ENCODE measurements at regions not wholly inside any gene's neighbourhood (a gene's known extent, or its start where the extent isn't known, plus 50 kb on each side); places are given as distances from the start of the nearest gene placed in this dataset.

GRCh38 chr5:179431221-179431824, 86.1 kb upstream of the ADAMTS2 start:
- ChIA-PET POLR2A (no interaction called here), CTCF (no interaction called here)
- H3K4me1 Mint-ChIP-seq = no peaks in the 10 kb centered on the region
- H3K4me3 Mint-ChIP-seq = no peak overlapping the region
- no peaks in the 10 kb centered on the region for H3K36me3 Mint-ChIP-seq (ENCODE audit: low read depth)
- no peaks in the 10 kb centered on the region for H3K27me3 Mint-ChIP-seq
- peaks cover 3% of the 10 kb centered on the region for H3K9me3 Mint-ChIP-seq
- no peak for DNase-seq
- H3K27ac Mint-ChIP-seq = no peak overlapping the region

GRCh38 chr5:179430193-179431175, 85.2 kb upstream of the ADAMTS2 start:
- POLR2A ChIA-PET = no interaction called here
- Mint-ChIP-seq H3K4me3 (no peak overlapping the region), H3K27me3 (no peaks in the 10 kb centered on the region), H3K4me1 (no peaks in the 10 kb centered on the region), H3K9me3 (peaks cover 3% of the 10 kb centered on the region), H3K36me3 (ENCODE audit: low read depth) (no peaks in the 10 kb centered on the region), H3K27ac (no peak overlapping the region)
- DNase-seq = no peak
- CTCF ChIA-PET = no interaction called here

GRCh38 chr5:179427676-179428056, 82.4 kb upstream of the ADAMTS2 start:
- H3K27me3 Mint-ChIP-seq = no peaks in the 10 kb centered on the region
- no peak for DNase-seq
- no peaks in the 10 kb centered on the region for H3K9me3 Mint-ChIP-seq
- H3K4me1 Mint-ChIP-seq = no peaks in the 10 kb centered on the region
- CTCF ChIA-PET = no interaction called here
- H3K4me3 Mint-ChIP-seq = no peak overlapping the region
- H3K27ac Mint-ChIP-seq = no peak overlapping the region
- H3K36me3 Mint-ChIP-seq (ENCODE audit: low read depth) = no peaks in the 10 kb centered on the region
- POLR2A ChIA-PET = no interaction called here

GRCh38 chr5:179427032-179427675, 81.9 kb upstream of the ADAMTS2 start:
- H3K9me3 Mint-ChIP-seq = no peaks in the 10 kb centered on the region
- ChIA-PET POLR2A (no interaction called here), CTCF (no interaction called here)
- no peak overlapping the region for H3K27ac Mint-ChIP-seq
- H3K27me3 Mint-ChIP-seq = no peaks in the 10 kb centered on the region
- H3K36me3 Mint-ChIP-seq (ENCODE audit: low read depth) = no peaks in the 10 kb centered on the region
- no peak overlapping the region for H3K4me3 Mint-ChIP-seq
- DNase-seq = no peak
- no peaks in the 10 kb centered on the region for H3K4me1 Mint-ChIP-seq

GRCh38 chr5:179422908-179423481, 77.7 kb upstream of the ADAMTS2 start:
- POLR2A ChIA-PET = no interaction called here
- Mint-ChIP-seq H3K4me1 (no peaks in the 10 kb centered on the region), H3K27ac (no peak overlapping the region), H3K36me3 (ENCODE audit: low read depth) (no peaks in the 10 kb centered on the region), H3K27me3 (no peaks in the 10 kb centered on the region), H3K9me3 (no peaks in the 10 kb centered on the region), H3K4me3 (no peak overlapping the region)
- no peak for DNase-seq
- CTCF ChIA-PET = no interaction called here

GRCh38 chr5:179422213-179422855, 77.1 kb upstream of the ADAMTS2 start:
- H3K4me3 Mint-ChIP-seq = no peak overlapping the region
- ChIA-PET POLR2A (no interaction called here), CTCF (no interaction called here)
- no peaks in the 10 kb centered on the region for H3K9me3 Mint-ChIP-seq
- H3K27ac Mint-ChIP-seq = no peak overlapping the region
- DNase-seq = no peak
- H3K27me3 Mint-ChIP-seq = no peaks in the 10 kb centered on the region
- no peaks in the 10 kb centered on the region for H3K4me1 Mint-ChIP-seq
- no peaks in the 10 kb centered on the region for H3K36me3 Mint-ChIP-seq (ENCODE audit: low read depth)

GRCh38 chr5:179421144-179421901, 76.1 kb upstream of the ADAMTS2 start:
- no peak for DNase-seq
- no peaks in the 10 kb centered on the region for H3K27me3 Mint-ChIP-seq
- H3K4me3 Mint-ChIP-seq = no peak overlapping the region
- no peak overlapping the region for H3K27ac Mint-ChIP-seq
- H3K9me3 Mint-ChIP-seq = no peaks in the 10 kb centered on the region
- no peaks in the 10 kb centered on the region for H3K4me1 Mint-ChIP-seq
- ChIA-PET POLR2A (no interaction called here), CTCF (no interaction called here)
- H3K36me3 Mint-ChIP-seq (ENCODE audit: low read depth) = no peaks in the 10 kb centered on the region

GRCh38 chr5:179420476-179420875, 75.2 kb upstream of the ADAMTS2 start:
- DNase-seq = no peak
- ChIA-PET CTCF (no interaction called here), POLR2A (no interaction called here)
- Mint-ChIP-seq H3K36me3 (ENCODE audit: low read depth) (no peaks in the 10 kb centered on the region), H3K4me3 (no peak overlapping the region), H3K9me3 (no peaks in the 10 kb centered on the region), H3K27me3 (no peaks in the 10 kb centered on the region), H3K27ac (no peak overlapping the region), H3K4me1 (no peaks in the 10 kb centered on the region)

- CTCF ChIA-PET = no interaction called here
- H3K36me3 Mint-ChIP-seq (ENCODE audit: low read depth) = no peaks in the 10 kb centered on the region
- no peaks in the 10 kb centered on the region for H3K27me3 Mint-ChIP-seq
- no peak overlapping the region for H3K4me3 Mint-ChIP-seq
- no peaks in the 10 kb centered on the region for H3K9me3 Mint-ChIP-seq
- no peak overlapping the region for H3K27ac Mint-ChIP-seq
- POLR2A ChIA-PET = no interaction called here
- DNase-seq = no peak
- H3K4me1 Mint-ChIP-seq = no peaks in the 10 kb centered on the region
These were observed 73.7 kb upstream of the ADAMTS2 start for GRCh38 chr5:179418972-179419371.

GRCh38 chr5:179417696-179418095, 72.4 kb upstream of the ADAMTS2 start:
- H3K4me1 Mint-ChIP-seq = no peaks in the 10 kb centered on the region
- no peaks in the 10 kb centered on the region for H3K9me3 Mint-ChIP-seq
- no peak for DNase-seq
- no peaks in the 10 kb centered on the region for H3K27me3 Mint-ChIP-seq
- no peak overlapping the region for H3K4me3 Mint-ChIP-seq
- no peak overlapping the region for H3K27ac Mint-ChIP-seq
- ChIA-PET CTCF (no interaction called here), POLR2A (no interaction called here)
- no peaks in the 10 kb centered on the region for H3K36me3 Mint-ChIP-seq (ENCODE audit: low read depth)

- H3K27ac Mint-ChIP-seq = no peak overlapping the region
- H3K27me3 Mint-ChIP-seq = no peaks in the 10 kb centered on the region
- ChIA-PET CTCF (no interaction called here), POLR2A (no interaction called here)
- DNase-seq = no peak
- no peaks in the 10 kb centered on the region for H3K36me3 Mint-ChIP-seq (ENCODE audit: low read depth)
- H3K4me1 Mint-ChIP-seq = no peaks in the 10 kb centered on the region
- H3K9me3 Mint-ChIP-seq = no peaks in the 10 kb centered on the region
- H3K4me3 Mint-ChIP-seq = no peak overlapping the region
These were observed 71.8 kb upstream of the ADAMTS2 start for GRCh38 chr5:179417016-179417415.

GRCh38 chr5:179416114-179416822, 71.0 kb upstream of the ADAMTS2 start:
- H3K36me3 Mint-ChIP-seq (ENCODE audit: low read depth) = no peaks in the 10 kb centered on the region
- no peak overlapping the region for H3K4me3 Mint-ChIP-seq
- POLR2A ChIA-PET = no interaction called here
- H3K27me3 Mint-ChIP-seq = no peaks in the 10 kb centered on the region
- no peak overlapping the region for H3K27ac Mint-ChIP-seq
- CTCF ChIA-PET = no interaction called here
- H3K4me1 Mint-ChIP-seq = no peaks in the 10 kb centered on the region
- H3K9me3 Mint-ChIP-seq = no peaks in the 10 kb centered on the region
- no peak for DNase-seq
